ENCODE measurements at regions not wholly inside any gene's neighbourhood (a gene's known extent, or its start where the extent isn't known, plus 50 kb on each side); places are given as distances from the start of the nearest gene placed in this dataset.
A peak's percentile ranks its signal among the peaks of the same experiment; 100 is the strongest.

DNA sequence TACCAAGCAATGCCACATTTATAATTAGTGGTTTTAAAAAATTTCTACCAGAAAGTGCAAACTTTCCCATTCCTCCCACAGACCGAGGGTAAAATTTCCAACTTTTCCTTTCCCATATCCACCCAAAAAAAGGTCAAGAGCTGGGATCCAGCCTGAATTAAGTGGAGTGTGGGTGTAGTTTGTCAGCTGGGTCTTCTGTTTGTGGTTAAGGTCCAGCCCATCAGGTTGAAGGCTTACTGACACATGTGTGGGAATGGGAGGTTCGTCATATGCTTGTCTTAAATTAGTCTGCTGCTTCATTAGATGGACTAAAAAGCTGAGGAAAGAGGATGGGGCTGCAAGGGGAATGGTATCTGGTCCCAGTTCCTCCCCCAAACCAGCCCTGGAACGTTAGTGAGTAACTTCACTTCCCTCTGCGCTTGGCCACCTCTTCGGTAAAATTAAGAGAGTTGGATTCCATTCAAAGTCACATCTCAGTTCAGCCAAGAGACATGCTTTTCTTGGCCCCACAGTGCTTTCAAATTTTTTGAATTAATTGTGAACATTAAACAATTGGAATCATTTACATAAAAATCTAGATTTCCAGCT lies 59.0 kb upstream of the PLCL2 start:
- ATAC-seq (replicated peaks in 6 of 8), result peak in 2 of 8 experiments; percentile 43 to 46
- Histone ChIP-seq H3K4me1 (replicated peaks in 1 of 2) (no peaks in the 10 kb centered on the region), H3K4me3 (no peak overlapping the region), H3K27ac (no peak overlapping the region)
- 20 to 100% (median 51%) methylated on average over 1 to 5 of the region's 5 CpGs for WGBS, 10 experiments
- in situ Hi-C loops (cut with MboI; ENCODE audit: low pct_unique_long_range_greater_than_20kb in 2 of 9, low sequenced_read_pairs in 9 of 9, unreplicated experiment in 9 of 9), result loop anchor here in 1 of 9 experiments (25.0 kb wide), 2 partner anchors 212 to 387 kb away; no protein-coding TSS in a partner anchor

DNA sequence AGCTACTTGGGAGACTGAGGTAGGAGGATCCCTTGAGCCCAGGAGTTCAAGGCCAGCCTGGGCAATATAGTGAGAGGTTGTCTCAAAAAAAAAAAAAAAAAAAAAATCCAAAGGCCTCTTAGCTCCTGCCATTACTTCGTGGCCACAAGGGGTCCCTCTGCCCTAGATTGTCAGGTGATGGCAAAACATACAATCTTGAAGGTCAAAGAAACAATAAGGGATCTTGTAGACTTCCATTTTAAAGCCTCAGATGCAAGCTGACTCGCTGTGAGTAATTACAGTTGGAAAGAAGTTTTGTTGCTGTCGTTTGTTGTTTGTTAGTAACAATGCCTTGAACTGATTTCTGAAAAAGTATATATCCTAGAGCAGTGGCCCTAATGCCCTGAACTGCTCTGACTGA lies 55.9 kb upstream of the PLCL2 start:
- Histone ChIP-seq H3K27ac (no peak overlapping the region), H3K4me1 (replicated peaks in 1 of 2) (no peaks in the 10 kb centered on the region), H3K4me3 (no peak overlapping the region)
- in situ Hi-C loops (cut with MboI; ENCODE audit: low pct_unique_long_range_greater_than_20kb in 2 of 9, low sequenced_read_pairs in 9 of 9, unreplicated experiment in 9 of 9), result loop anchor here in 1 of 9 experiments (25.0 kb wide), 2 partner anchors 208 to 383 kb away; no protein-coding TSS in a partner anchor
- peak in 3 of 8 experiments; percentile 42 to 70 (median 68) for ATAC-seq (replicated peaks in 6 of 8)
- 0 to 100% (median 60%) methylated on average over 1 to 3 of the region's 3 CpGs; no CpG with 5 or more reads in 1 of the 10 experiments for WGBS, 10 experiments

- no peak overlapping the region for H3K4me3 ChIP-seq
- H3K27ac ChIP-seq, result no peak overlapping the region
- WGBS, 10 experiments, result 0 to 100% (median 96%) methylated on average over 1 to 4 of the region's 4 CpGs; no CpG with 5 or more reads in 3 of the 10 experiments
- no peaks in the 10 kb centered on the region for H3K4me1 ChIP-seq (replicated peaks in 1 of 2)
- ATAC-seq (replicated peaks in 6 of 8), result no peak
- in situ Hi-C loops (cut with MboI; ENCODE audit: low pct_unique_long_range_greater_than_20kb in 2 of 9, low sequenced_read_pairs in 9 of 9, unreplicated experiment in 9 of 9), result loop anchor here in 1 of 9 experiments (25.0 kb wide), 2 partner anchors 205 to 380 kb away; no protein-coding TSS in a partner anchor
Observed at GRCh38 chr3:16831846-16832245, 52.9 kb upstream of the PLCL2 start.

DNA sequence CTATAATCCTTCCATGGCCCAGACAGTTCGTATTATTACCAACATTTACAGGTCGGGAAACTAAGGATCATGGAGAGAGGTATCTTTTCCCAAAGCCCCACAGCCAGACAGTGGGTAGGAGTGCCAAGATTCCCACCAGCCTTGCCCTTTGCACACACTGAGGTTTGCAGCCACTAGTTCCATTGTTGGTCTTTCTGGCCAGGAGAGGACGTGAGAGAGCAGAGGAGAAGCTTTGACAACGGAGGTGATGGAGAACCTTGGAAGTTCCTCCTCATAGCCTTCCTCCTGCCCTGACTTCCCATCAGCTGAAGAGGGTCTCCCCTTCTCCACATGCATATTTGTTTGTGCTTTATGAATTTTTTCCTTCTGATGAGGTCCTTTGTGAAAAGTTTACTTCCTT lies 50.5 kb upstream of the PLCL2 start:
- in situ Hi-C loops (cut with MboI; ENCODE audit: low pct_unique_long_range_greater_than_20kb in 2 of 9, low sequenced_read_pairs in 9 of 9, unreplicated experiment in 9 of 9), result loop anchor here in 1 of 9 experiments (25.0 kb wide), 2 partner anchors 203 to 378 kb away; no protein-coding TSS in a partner anchor
- no peak overlapping the region for H3K27ac ChIP-seq
- ATAC-seq (replicated peaks in 6 of 8), result no peak
- peaks cover 14 to 21% of the 10 kb centered on the region in 2 donors for H3K4me1 ChIP-seq (replicated peaks in 1 of 2)
- 0 to 100% (median 93%) methylated on average over 1 to 4 of the region's 4 CpGs; no CpG with 5 or more reads in 1 of the 10 experiments for WGBS, 10 experiments
- no peak overlapping the region for H3K4me3 ChIP-seq

GRCh38 chr3:16834753-16835152 lies 50.0 kb upstream of the PLCL2 start:
- in situ Hi-C loops (cut with MboI; ENCODE audit: low pct_unique_long_range_greater_than_20kb in 2 of 9, low sequenced_read_pairs in 9 of 9, unreplicated experiment in 9 of 9), result loop anchor here in 1 of 9 experiments (25.0 kb wide), 2 partner anchors 203 to 378 kb away; no protein-coding TSS in a partner anchor
- 50 to 100% (median 97%) methylated on average over 1 to 2 of the region's 2 CpGs; no CpG with 5 or more reads in 4 of the 10 experiments for WGBS, 10 experiments
- Histone ChIP-seq H3K27ac (no peak overlapping the region), H3K4me1 (replicated peaks in 1 of 2) (peaks cover 18 to 24% of the 10 kb centered on the region in 2 donors), H3K4me3 (no peak overlapping the region)
- ATAC-seq (replicated peaks in 6 of 8), result no peak
